Fibroblast of skin of left biceps (primary cell): ENCODE measurements at regions not wholly inside any gene's neighbourhood (a gene's known extent, or its start where the extent isn't known, plus 50 kb on each side); places are given as distances from the start of the nearest gene placed in this dataset.

Experiments used
- DNase-seq, 2 experiments: peaks; one replicate each; pipeline ENCODE4 v3.0.0-alpha.2; 2013; ENCODE audit warnings: low read depth in 2 of 2

GRCh38 chr6:40268166-40268565, 319.0 kb downstream of the LRFN2 start:
- DNase-seq: no peak

- no peak for DNase-seq
These were observed 321.5 kb downstream of the LRFN2 start for GRCh38 chr6:40265615-40266014.

- no peak for DNase-seq
These were observed 323.2 kb downstream of the LRFN2 start for GRCh38 chr6:40263970-40264369.

- no peak for DNase-seq
These were observed 324.8 kb downstream of the LRFN2 start for GRCh38 chr6:40262363-40262762.

GRCh38 chr6:40258531-40258930, 324.3 kb upstream of the MOCS1 start:
- DNase-seq: no peak

- no peak for DNase-seq
These were observed 322.6 kb upstream of the MOCS1 start for GRCh38 chr6:40256831-40257230.

- no peak for DNase-seq
These were observed 322.0 kb upstream of the MOCS1 start for GRCh38 chr6:40256224-40256623.

- DNase-seq: no peak
These were observed 319.2 kb upstream of the MOCS1 start for GRCh38 chr6:40253420-40253819.

GRCh38 chr6:40252531-40253258, 318.4 kb upstream of the MOCS1 start:
- no peak for DNase-seq

GRCh38 chr6:40251637-40252300, 317.5 kb upstream of the MOCS1 start:
- DNase-seq: no peak

GRCh38 chr6:40249935-40250334, 315.7 kb upstream of the MOCS1 start:
- DNase-seq: no peak

- DNase-seq: no peak
These were observed 313.4 kb upstream of the MOCS1 start for GRCh38 chr6:40247516-40248115.

- no peak for DNase-seq
These were observed 310.4 kb upstream of the MOCS1 start for GRCh38 chr6:40244699-40245098.

GRCh38 chr6:40232698-40233097, 298.4 kb upstream of the MOCS1 start:
- no peak for DNase-seq

GRCh38 chr6:40227735-40228134, 293.5 kb upstream of the MOCS1 start:
- DNase-seq: no peak

GRCh38 chr6:40222354-40222753, 288.1 kb upstream of the MOCS1 start:
- no peak for DNase-seq

GRCh38 chr6:40219799-40220198, 285.5 kb upstream of the MOCS1 start:
- no peak for DNase-seq

GRCh38 chr6:40210628-40211056, 276.4 kb upstream of the MOCS1 start:
- no peak for DNase-seq

- no peak for DNase-seq
These were observed 271.5 kb upstream of the MOCS1 start for GRCh38 chr6:40205801-40206200.

GRCh38 chr6:40205004-40205403, 270.7 kb upstream of the MOCS1 start:
- no peak for DNase-seq

GRCh38 chr6:40197371-40197770, 263.1 kb upstream of the MOCS1 start:
- no peak for DNase-seq

GRCh38 chr6:40196135-40196518, 261.9 kb upstream of the MOCS1 start:
- DNase-seq: no peak
